PC-3 (cell line): ENCODE measurements at regions not wholly inside any gene's neighbourhood (a gene's known extent, or its start where the extent isn't known, plus 50 kb on each side); places are given as distances from the start of the nearest gene placed in this dataset.

Source experiments
- ATAC-seq: fragments of 200-7000 bp; cut with Tn5 transposase; 2 replicates; pipeline ENCODE4 v1.9.1; 2020; ENCODE audit warnings: mild to moderate bottlenecking, moderate library complexity
- BruUV-seq: library from RNA; stranded (reverse); fragments of 400-500 nt; replicated peaks from 2 replicates; lab custom pipeline; 2021; lab: Mats Ljungman, UMichigan
- CTCF ChIA-PET: fragments of 300-600 bp; sonication (Branson Sonifier 250); formaldehyde crosslinking; loops from one replicate; lab custom pipeline; 2022; ENCODE audit warnings: antibody characterized with exemption; lab: Charles Lee
- POLR2A ChIA-PET: fragments of 300-600 bp; sonication (Branson Sonifier 250); formaldehyde crosslinking; loops from one replicate; lab custom pipeline; 2022; ENCODE audit warnings: antibody characterized with exemption; ENCODE audit not compliant: unreplicated experiment; lab: Charles Lee
- DNase-seq: peaks from one replicate; pipeline ENCODE4 v3.0.0-alpha.2; 2015
- H2AFZ ChIP-seq: fragments of 300-600 bp; sonication (generic); 2 replicates; pipeline ENCODE4 v1.6.0; 2016; ENCODE audit warnings: antibody characterized with exemption, low read length
- H3F3A ChIP-seq: fragments of 300-600 bp; sonication (generic); one replicate; pipeline ENCODE4 v1.6.0; 2017; ENCODE audit warnings: antibody characterized with exemption, low read length, control low read depth, mild to moderate bottlenecking; ENCODE audit not compliant: unreplicated experiment
- H3K27ac ChIP-seq: fragments of 300-600 bp; sonication (generic); 2 replicates; pipeline ENCODE4 v1.5.1; 2016; ENCODE audit warnings: mild to moderate bottlenecking, low read length
- H3K27me3 ChIP-seq: fragments of 300-600 bp; sonication (generic); 2 replicates; pipeline ENCODE4 v1.6.1; 2016; ENCODE audit warnings: low read length, mixed read lengths
- H3K36me3 ChIP-seq: fragments of 300-600 bp; sonication (generic); 2 replicates; pipeline ENCODE4 v1.6.1; 2016; ENCODE audit warnings: low read depth, mixed run types, low read length, mixed read lengths
- H3K4me1 ChIP-seq: fragments of 300-600 bp; sonication (generic); 2 replicates; pipeline ENCODE4 v1.5.1; 2016; ENCODE audit warnings: low read length; ENCODE audit not compliant: insufficient read depth
- H3K4me2 ChIP-seq: fragments of 300-600 bp; sonication (generic); 2 replicates; pipeline ENCODE4 v1.6.0; 2016; ENCODE audit warnings: low read length
- H3K4me3 ChIP-seq: fragments of 300-600 bp; sonication (generic); 2 replicates; pipeline ENCODE4 v1.5.1; 2016; ENCODE audit warnings: mild to moderate bottlenecking, low read length, mixed read lengths
- H3K79me2 ChIP-seq: fragments of 300-600 bp; sonication (generic); 2 replicates; pipeline ENCODE4 v1.6.1; 2017; ENCODE audit warnings: low read length, mixed read lengths
- H3K9ac ChIP-seq: fragments of 300-600 bp; sonication (generic); 2 replicates; pipeline ENCODE4 v1.6.0; 2016; ENCODE audit warnings: mild to moderate bottlenecking, low read length
- H3K9me2 ChIP-seq: fragments of 300-600 bp; sonication (generic); replicated peaks from 2 replicates; pipeline ENCODE4 v1.6.1; 2016; ENCODE audit warnings: mixed run types, low read length, mixed read lengths
- H3K9me3 ChIP-seq: fragments of 300-600 bp; sonication (generic); 2 replicates; pipeline ENCODE4 v1.6.1; 2016; ENCODE audit warnings: low read length, mixed read lengths
- H4K20me1 ChIP-seq: fragments of 300-600 bp; sonication (generic); 2 replicates; pipeline ENCODE4 v1.6.1; 2016; ENCODE audit warnings: low read length, mixed read lengths
- EZH2 ChIP-seq: fragments of 300-600 bp; sonication (generic); IDR thresholded peaks from one replicate; pipeline ENCODE4 v1.6.1; 2017; ENCODE audit warnings: antibody characterized with exemption, mild to moderate bottlenecking, low read length; ENCODE audit not compliant: unreplicated experiment
- EZH2phosphoT487 ChIP-seq: fragments of 300-600 bp; sonication (generic); IDR thresholded peaks from 2 replicates; pipeline ENCODE4 v1.6.1; 2018; ENCODE audit warnings: mild to moderate bottlenecking, antibody characterized with exemption, low read length, borderline replicate concordance
- intact Hi-C: fragments of 100-400 bp; cut with micrococcal nuclease; formaldehyde crosslinking; loops from 2 replicates; pipeline ENCODE4 v1.9.0; 2023
- TF ChIP-seq, protein P1 (sequence below): fragments of 300-600 bp; sonication (generic); conservative IDR thresholded peaks from 2 replicates; pipeline ENCODE4 v1.5.1; 2017; ENCODE audit warnings: antibody characterized with exemption, low read depth, mild to moderate bottlenecking, low read length

- ChIA-PET POLR2A (no interaction called here), CTCF (no interaction called here)
- Histone ChIP-seq H3K9ac (no peak overlapping the region), H3K36me3 (no peaks in the 10 kb centered on the region), H3K4me3 (no peak overlapping the region), H3K79me2 (no peaks in the 10 kb centered on the region), H3K27ac (no peak overlapping the region), H2AFZ (no peak overlapping the region), H3K4me1 (no peaks in the 10 kb centered on the region), H3K27me3 (no peaks in the 10 kb centered on the region), H3K9me3 (no peaks in the 10 kb centered on the region), H3K4me2 (no peak overlapping the region), H3K9me2 (no peaks in the 10 kb centered on the region), H4K20me1 (no peaks in the 10 kb centered on the region), H3F3A (no peaks in the 10 kb centered on the region)
- BruUV-seq, result no TSS peak
- TF ChIP-seq EZH2, result no peak
- TF ChIP-seq, protein P1, sequence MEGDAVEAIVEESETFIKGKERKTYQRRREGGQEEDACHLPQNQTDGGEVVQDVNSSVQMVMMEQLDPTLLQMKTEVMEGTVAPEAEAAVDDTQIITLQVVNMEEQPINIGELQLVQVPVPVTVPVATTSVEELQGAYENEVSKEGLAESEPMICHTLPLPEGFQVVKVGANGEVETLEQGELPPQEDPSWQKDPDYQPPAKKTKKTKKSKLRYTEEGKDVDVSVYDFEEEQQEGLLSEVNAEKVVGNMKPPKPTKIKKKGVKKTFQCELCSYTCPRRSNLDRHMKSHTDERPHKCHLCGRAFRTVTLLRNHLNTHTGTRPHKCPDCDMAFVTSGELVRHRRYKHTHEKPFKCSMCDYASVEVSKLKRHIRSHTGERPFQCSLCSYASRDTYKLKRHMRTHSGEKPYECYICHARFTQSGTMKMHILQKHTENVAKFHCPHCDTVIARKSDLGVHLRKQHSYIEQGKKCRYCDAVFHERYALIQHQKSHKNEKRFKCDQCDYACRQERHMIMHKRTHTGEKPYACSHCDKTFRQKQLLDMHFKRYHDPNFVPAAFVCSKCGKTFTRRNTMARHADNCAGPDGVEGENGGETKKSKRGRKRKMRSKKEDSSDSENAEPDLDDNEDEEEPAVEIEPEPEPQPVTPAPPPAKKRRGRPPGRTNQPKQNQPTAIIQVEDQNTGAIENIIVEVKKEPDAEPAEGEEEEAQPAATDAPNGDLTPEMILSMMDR, result no peak
- no peak for TF ChIP-seq EZH2phosphoT487
- ATAC-seq, result no peak
- no peak for DNase-seq
- intact Hi-C loops, result no loop called here
These were observed 461.0 kb downstream of the TBC1D32 start for GRCh38 chr6:120873125-120873865.

DNA sequence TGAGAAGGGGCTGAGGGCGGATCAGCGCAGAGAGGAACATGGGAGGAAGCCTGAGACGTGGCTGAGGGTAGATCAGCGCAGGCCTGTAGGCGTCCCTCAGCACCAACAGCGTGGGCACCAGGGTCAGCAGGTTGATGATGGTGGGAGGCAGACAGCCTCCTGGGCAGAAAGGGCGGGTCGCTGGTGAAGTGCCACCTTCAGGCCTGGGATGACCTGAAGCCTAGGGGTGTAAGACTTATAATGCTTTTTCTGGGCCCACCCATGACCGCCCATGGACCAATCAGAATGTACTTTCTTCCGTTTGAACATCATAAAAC lies 462.1 kb downstream of the TBC1D32 start:
- intact Hi-C loops, result no loop called here
- no TSS peak for BruUV-seq
- no peaks in the 10 kb centered on the region for H3K79me2 ChIP-seq
- no peak overlapping the region for H3K27ac ChIP-seq
- no peak overlapping the region for H3K4me2 ChIP-seq
- H3K9ac ChIP-seq, result no peak overlapping the region
- ChIA-PET POLR2A (no interaction called here), CTCF (no interaction called here)
- no peaks in the 10 kb centered on the region for H4K20me1 ChIP-seq
- H2AFZ ChIP-seq, result no peak overlapping the region
- H3K4me1 ChIP-seq, result no peaks in the 10 kb centered on the region
- H3K27me3 ChIP-seq, result no peaks in the 10 kb centered on the region
- H3K36me3 ChIP-seq, result no peaks in the 10 kb centered on the region
- H3K9me3 ChIP-seq, result no peaks in the 10 kb centered on the region
- TF ChIP-seq EZH2phosphoT487, result no peak
- no peak for TF ChIP-seq EZH2
- TF ChIP-seq, protein P1, result no peak
- no peak for ATAC-seq
- H3F3A ChIP-seq, result no peaks in the 10 kb centered on the region
- H3K9me2 ChIP-seq, result no peaks in the 10 kb centered on the region
- no peak overlapping the region for H3K4me3 ChIP-seq
- DNase-seq, result no peak

- POLR2A ChIA-PET, result no interaction called here
- no peak for DNase-seq
- intact Hi-C loops, result no loop called here
- no peak overlapping the region for H3K4me3 ChIP-seq
- H3K9me2 ChIP-seq, result no peaks in the 10 kb centered on the region
- BruUV-seq, result no TSS peak
- ATAC-seq, result no peak
- no peaks in the 10 kb centered on the region for H4K20me1 ChIP-seq
- H3K79me2 ChIP-seq, result no peaks in the 10 kb centered on the region
- no peak overlapping the region for H3K4me2 ChIP-seq
- no peak for TF ChIP-seq EZH2
- TF ChIP-seq EZH2phosphoT487, result no peak
- TF ChIP-seq, protein P1, result no peak
- no peaks in the 10 kb centered on the region for H3F3A ChIP-seq
- CTCF ChIA-PET, result no interaction called here
- no peaks in the 10 kb centered on the region for H3K9me3 ChIP-seq
- H3K27ac ChIP-seq, result no peak overlapping the region
- H3K4me1 ChIP-seq, result no peaks in the 10 kb centered on the region
- H3K36me3 ChIP-seq, result no peaks in the 10 kb centered on the region
- H3K9ac ChIP-seq, result no peak overlapping the region
- no peaks in the 10 kb centered on the region for H3K27me3 ChIP-seq
- H2AFZ ChIP-seq, result no peak overlapping the region
These were observed 462.6 kb downstream of the TBC1D32 start for GRCh38 chr6:120871416-120872261.
